ENCODE measurements at regions not wholly inside any gene's neighbourhood (a gene's known extent, or its start where the extent isn't known, plus 50 kb on each side); places are given as distances from the start of the nearest gene placed in this dataset.

DNA sequence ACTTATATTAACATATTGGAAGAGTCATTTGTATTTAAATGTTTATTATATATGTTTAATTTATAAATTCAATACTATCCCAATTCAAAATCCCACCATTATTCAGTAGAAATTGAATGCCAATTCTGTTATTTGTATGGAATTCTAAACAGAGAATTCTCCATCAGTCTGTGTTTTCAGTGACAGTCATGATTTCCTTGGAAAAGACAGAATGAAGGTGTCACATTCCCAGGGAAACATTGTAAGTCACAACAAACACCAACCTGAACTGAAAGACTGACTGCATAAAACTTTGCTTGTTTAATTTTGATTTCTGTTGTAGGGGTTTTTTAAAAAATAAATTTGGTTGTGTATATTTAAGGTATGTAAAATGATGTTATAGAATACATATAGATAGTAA, 769.8 kb upstream of the BCHE start:
- no TSS peak for BruUV-seq (replicated peaks)
- no peaks in the 10 kb centered on the region for H3K9me3 ChIP-seq (ENCODE audit: control insufficient read depth, insufficient read depth, low read depth, low read length)
- TF ChIP-seq, protein P1, sequence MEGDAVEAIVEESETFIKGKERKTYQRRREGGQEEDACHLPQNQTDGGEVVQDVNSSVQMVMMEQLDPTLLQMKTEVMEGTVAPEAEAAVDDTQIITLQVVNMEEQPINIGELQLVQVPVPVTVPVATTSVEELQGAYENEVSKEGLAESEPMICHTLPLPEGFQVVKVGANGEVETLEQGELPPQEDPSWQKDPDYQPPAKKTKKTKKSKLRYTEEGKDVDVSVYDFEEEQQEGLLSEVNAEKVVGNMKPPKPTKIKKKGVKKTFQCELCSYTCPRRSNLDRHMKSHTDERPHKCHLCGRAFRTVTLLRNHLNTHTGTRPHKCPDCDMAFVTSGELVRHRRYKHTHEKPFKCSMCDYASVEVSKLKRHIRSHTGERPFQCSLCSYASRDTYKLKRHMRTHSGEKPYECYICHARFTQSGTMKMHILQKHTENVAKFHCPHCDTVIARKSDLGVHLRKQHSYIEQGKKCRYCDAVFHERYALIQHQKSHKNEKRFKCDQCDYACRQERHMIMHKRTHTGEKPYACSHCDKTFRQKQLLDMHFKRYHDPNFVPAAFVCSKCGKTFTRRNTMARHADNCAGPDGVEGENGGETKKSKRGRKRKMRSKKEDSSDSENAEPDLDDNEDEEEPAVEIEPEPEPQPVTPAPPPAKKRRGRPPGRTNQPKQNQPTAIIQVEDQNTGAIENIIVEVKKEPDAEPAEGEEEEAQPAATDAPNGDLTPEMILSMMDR (IDR thresholded peaks at IDR 0.05): no peak
- TF ChIP-seq TCF7L2 (IDR thresholded peaks at IDR 0.05; ENCODE audit: low read depth, low read length) (no peak), SIN3A (IDR thresholded peaks at IDR 0.05; ENCODE audit: borderline replicate concordance, insufficient read depth, low read depth, low read length) (no peak), POLR2AphosphoS5 (IDR thresholded peaks at IDR 0.05; ENCODE audit: low read depth, low read length) (no peak)
- TF ChIP-seq, protein P2, sequence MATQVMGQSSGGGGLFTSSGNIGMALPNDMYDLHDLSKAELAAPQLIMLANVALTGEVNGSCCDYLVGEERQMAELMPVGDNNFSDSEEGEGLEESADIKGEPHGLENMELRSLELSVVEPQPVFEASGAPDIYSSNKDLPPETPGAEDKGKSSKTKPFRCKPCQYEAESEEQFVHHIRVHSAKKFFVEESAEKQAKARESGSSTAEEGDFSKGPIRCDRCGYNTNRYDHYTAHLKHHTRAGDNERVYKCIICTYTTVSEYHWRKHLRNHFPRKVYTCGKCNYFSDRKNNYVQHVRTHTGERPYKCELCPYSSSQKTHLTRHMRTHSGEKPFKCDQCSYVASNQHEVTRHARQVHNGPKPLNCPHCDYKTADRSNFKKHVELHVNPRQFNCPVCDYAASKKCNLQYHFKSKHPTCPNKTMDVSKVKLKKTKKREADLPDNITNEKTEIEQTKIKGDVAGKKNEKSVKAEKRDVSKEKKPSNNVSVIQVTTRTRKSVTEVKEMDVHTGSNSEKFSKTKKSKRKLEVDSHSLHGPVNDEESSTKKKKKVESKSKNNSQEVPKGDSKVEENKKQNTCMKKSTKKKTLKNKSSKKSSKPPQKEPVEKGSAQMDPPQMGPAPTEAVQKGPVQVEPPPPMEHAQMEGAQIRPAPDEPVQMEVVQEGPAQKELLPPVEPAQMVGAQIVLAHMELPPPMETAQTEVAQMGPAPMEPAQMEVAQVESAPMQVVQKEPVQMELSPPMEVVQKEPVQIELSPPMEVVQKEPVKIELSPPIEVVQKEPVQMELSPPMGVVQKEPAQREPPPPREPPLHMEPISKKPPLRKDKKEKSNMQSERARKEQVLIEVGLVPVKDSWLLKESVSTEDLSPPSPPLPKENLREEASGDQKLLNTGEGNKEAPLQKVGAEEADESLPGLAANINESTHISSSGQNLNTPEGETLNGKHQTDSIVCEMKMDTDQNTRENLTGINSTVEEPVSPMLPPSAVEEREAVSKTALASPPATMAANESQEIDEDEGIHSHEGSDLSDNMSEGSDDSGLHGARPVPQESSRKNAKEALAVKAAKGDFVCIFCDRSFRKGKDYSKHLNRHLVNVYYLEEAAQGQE (IDR thresholded peaks at IDR 0.05; ENCODE audit: insufficient read depth in 1 of 2, low read depth in 2 of 2, low read length in 1 of 2): no peak
- no peaks in the 10 kb centered on the region for H3K36me3 ChIP-seq (ENCODE audit: control insufficient read depth, insufficient read depth, low read length)
- no peaks in the 10 kb centered on the region for H3K27me3 ChIP-seq (ENCODE audit: control insufficient read depth, insufficient read depth, low read length)
- in situ Hi-C loops (cut with HindIII; ENCODE audit: low pct_unique_long_range_greater_than_20kb, low sequenced_read_pairs): no loop called here
- CTCF ChIA-PET: no interaction called here
- no peak overlapping the region for H3K4me3 ChIP-seq (ENCODE audit: low read depth in 2 of 2, low read length in 2 of 2)
- no peak for ATAC-seq
- no peaks in the 10 kb centered on the region for H3K4me1 ChIP-seq (ENCODE audit: control insufficient read depth, insufficient read depth, low read length)
- POLR2A ChIA-PET: no interaction called here
- intact Hi-C loops (cut with micrococcal nuclease; ENCODE audit: unreplicated experiment): no loop called here
- DNase-seq (ENCODE audit: low read depth, low spot score): no peak
- H3K27ac ChIP-seq (ENCODE audit: low read length): no peak overlapping the region

DNA sequence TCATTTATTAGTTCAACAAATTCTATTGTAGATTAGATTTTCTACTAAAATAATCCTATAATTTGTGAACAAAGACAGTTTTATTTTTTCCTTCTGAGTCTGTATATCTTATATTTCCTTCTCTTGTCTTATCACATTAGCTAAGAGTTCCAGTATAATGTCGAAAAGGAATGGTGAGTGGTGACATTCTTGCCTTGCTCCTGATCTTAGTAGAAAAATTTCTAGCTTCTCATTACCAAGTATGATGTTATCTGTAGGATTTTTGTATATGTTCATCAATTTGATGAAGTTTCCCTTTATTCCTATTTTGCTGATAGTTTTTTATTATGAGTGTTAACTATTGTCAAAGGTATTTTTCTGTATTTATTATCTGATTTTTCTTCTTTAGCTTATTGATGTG, 756.6 kb upstream of the BCHE start:
- Histone ChIP-seq H3K4me1 (ENCODE audit: control insufficient read depth, insufficient read depth, low read length) (no peaks in the 10 kb centered on the region), H3K36me3 (ENCODE audit: control insufficient read depth, insufficient read depth, low read length) (no peaks in the 10 kb centered on the region), H3K27me3 (ENCODE audit: control insufficient read depth, insufficient read depth, low read length) (no peaks in the 10 kb centered on the region), H3K4me3 (ENCODE audit: low read depth in 2 of 2, low read length in 2 of 2) (no peak overlapping the region), H3K9me3 (ENCODE audit: control insufficient read depth, insufficient read depth, low read depth, low read length) (peaks cover 4% of the 10 kb centered on the region; the same call in 1 of the 2 replicates), H3K27ac (ENCODE audit: low read length) (no peak overlapping the region)
- intact Hi-C loops (cut with micrococcal nuclease; ENCODE audit: unreplicated experiment) (no loop called here), in situ Hi-C loops (cut with HindIII; ENCODE audit: low pct_unique_long_range_greater_than_20kb, low sequenced_read_pairs) (no loop called here)
- POLR2A ChIA-PET: no interaction called here
- TF ChIP-seq TCF7L2 (IDR thresholded peaks at IDR 0.05; ENCODE audit: low read depth, low read length): no peak
- TF ChIP-seq, protein P1 (IDR thresholded peaks at IDR 0.05): no peak
- TF ChIP-seq POLR2AphosphoS5 (IDR thresholded peaks at IDR 0.05; ENCODE audit: low read depth, low read length): no peak
- no peak for TF ChIP-seq SIN3A (IDR thresholded peaks at IDR 0.05; ENCODE audit: borderline replicate concordance, insufficient read depth, low read depth, low read length)
- TF ChIP-seq, protein P2 (IDR thresholded peaks at IDR 0.05; ENCODE audit: insufficient read depth in 1 of 2, low read depth in 2 of 2, low read length in 1 of 2): no peak
- CTCF ChIA-PET: no interaction called here
- BruUV-seq (replicated peaks): no TSS peak
- ATAC-seq (no peak), DNase-seq (ENCODE audit: low read depth, low spot score) (no peak)
